ENCODE measurements at regions not wholly inside any gene's neighbourhood (a gene's known extent, or its start where the extent isn't known, plus 50 kb on each side); places are given as distances from the start of the nearest gene placed in this dataset.
A peak's percentile ranks its signal among the peaks of the same experiment; 100 is the strongest.
"Not testable (repeated sequence)": the region's sequence is repeated elsewhere in the genome, so short reads cannot be mapped to it uniquely, and the experiment has no call there.

DNA sequence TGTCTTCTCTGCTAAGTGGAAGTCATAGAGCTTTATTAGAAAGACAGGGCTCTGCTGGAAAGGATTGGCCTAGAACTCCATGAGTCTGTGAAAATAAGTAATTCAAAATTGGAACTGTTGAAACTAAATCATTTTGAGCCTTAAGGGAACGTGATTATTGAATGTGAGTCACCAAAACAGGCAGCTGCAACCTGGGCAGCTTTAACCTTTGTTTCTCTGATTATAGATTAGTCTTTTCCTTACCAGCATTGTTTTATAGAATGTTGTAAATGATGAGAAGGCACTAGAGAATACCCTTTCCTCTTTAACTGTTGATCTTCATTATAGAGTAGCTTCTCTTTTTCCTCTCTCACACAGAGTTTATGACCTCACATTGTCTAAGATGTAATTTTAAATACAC, 638.8 kb upstream of the SLITRK6 start:
- TF ChIP-seq JUND (IDR thresholded peaks at IDR 0.05; ENCODE audit: low read depth): no peak
- no peak for DNase-seq (ENCODE audit: low read depth in 1 of 2, low spot score in 1 of 2)
- in situ Hi-C loops (cut with HindIII; ENCODE audit: low pct_unique_long_range_greater_than_20kb, low sequenced_read_pairs): no loop called here

DNA sequence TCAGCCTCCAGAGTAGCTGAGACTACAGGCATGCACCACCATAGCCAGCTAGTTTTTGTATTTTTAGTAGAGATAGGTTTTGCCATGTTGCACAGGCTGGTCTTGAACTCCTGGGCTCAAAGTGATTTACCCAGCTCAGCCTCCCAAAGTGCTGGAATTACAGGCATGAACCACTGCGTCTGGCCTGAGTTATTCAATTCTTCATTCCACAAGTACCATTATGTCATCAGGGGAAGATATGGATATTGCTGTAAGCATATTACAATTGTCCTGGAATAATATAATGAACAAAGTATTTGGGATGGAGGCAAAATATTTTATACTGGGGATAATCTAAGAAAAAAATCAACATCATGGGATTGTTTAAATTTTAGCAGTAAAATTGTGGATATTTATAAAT, 646.0 kb upstream of the SLITRK6 start:
- no peak for DNase-seq (ENCODE audit: low read depth in 1 of 2, low spot score in 1 of 2)
- in situ Hi-C loops (cut with HindIII; ENCODE audit: low pct_unique_long_range_greater_than_20kb, low sequenced_read_pairs): no loop called here
- no peak for TF ChIP-seq JUND (IDR thresholded peaks at IDR 0.05; ENCODE audit: low read depth)

DNA sequence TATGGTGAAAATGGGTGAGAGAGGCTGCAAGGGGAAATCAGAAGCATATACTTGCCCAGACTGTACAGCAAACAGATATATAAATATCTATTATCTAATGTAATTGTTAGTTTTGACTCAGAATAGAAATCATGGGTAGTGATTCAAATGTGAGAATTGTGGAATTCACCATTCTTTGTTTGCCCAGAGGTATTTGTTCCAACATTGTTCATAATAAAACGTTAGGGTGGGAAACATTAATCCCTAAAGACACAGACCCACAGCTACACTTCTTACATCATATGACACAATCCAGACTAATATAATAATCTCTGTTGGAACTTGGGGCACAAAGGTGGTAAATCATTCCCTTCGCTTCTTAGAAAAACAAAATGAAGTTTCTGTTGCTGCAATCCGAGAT, 646.5 kb upstream of the SLITRK6 start:
- in situ Hi-C loops (cut with HindIII; ENCODE audit: low pct_unique_long_range_greater_than_20kb, low sequenced_read_pairs): no loop called here
- TF ChIP-seq JUND (IDR thresholded peaks at IDR 0.05; ENCODE audit: low read depth): no peak

DNA sequence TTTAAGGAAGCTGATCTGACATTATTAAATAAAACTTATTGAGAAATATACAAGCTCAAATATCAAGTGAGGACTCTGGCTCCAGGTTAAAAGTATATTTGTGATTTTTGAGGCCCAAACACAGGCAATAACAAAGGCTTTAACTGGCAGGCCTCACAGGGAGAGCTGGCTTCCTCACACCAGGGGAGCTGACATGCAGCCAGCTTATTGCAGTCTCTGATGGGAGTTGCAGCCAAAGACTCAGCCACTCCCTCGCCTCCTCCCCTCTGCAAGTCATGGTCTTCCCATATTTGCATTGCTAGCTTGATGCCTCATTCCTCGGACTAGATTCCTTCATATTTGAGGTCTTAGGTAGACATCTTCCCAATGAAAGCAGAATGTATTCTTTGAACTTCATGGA, 647.1 kb upstream of the SLITRK6 start:
- in situ Hi-C loops (cut with HindIII; ENCODE audit: low pct_unique_long_range_greater_than_20kb, low sequenced_read_pairs): no loop called here
- no peak for DNase-seq (ENCODE audit: low read depth in 1 of 2, low spot score in 1 of 2)
- TF ChIP-seq JUND (IDR thresholded peaks at IDR 0.05; ENCODE audit: low read depth): no peak

More for the DNA sequence above, 646.5 kb upstream of the SLITRK6 start:
- DNase-seq (ENCODE audit: low read depth in 1 of 2, low spot score in 1 of 2): no peak

DNA sequence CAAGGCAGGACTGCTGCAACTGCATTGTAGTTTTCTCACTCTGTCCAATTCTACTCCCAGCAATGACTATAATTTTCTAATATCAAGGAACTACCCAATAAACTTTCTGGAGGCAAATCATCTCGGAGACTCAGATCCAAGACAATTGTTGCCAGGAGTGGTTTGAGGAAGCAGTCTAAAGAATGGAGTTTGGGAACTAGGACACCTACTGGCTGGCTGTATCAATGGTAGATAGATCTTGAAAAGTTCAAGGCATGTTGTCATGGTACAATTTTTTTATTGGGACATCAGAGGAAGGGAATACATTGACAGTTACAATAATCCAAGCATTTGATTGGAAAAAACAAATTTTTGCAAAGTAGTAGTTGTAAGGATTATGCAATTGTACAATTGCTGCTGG, 648.3 kb upstream of the SLITRK6 start:
- TF ChIP-seq JUND (IDR thresholded peaks at IDR 0.05; ENCODE audit: low read depth): no peak
- DNase-seq (ENCODE audit: low read depth in 1 of 2, low spot score in 1 of 2): no peak
- in situ Hi-C loops (cut with HindIII; ENCODE audit: low pct_unique_long_range_greater_than_20kb, low sequenced_read_pairs): no loop called here

DNA sequence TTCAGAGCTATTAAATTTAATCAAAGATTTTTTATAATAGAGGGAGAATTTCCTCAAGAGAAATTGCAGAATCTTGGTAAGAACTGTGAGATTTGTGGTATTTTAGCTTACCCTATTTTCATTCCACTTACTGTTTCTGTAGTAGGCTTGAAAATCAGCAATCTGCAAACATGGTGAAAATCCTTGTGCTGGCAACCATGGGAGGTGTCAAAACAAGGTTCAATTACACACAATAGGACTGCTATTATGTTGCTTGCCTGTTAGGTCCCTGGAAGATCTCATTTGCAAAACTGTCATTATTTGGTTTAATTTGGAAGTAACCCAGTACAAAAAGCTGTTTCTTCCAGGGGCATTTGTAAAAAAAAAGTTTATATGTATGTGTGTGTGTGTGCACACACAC, 662.8 kb upstream of the SLITRK6 start:
- TF ChIP-seq JUND (IDR thresholded peaks at IDR 0.05; ENCODE audit: low read depth): no peak
- in situ Hi-C loops (cut with HindIII; ENCODE audit: low pct_unique_long_range_greater_than_20kb, low sequenced_read_pairs): no loop called here

DNA sequence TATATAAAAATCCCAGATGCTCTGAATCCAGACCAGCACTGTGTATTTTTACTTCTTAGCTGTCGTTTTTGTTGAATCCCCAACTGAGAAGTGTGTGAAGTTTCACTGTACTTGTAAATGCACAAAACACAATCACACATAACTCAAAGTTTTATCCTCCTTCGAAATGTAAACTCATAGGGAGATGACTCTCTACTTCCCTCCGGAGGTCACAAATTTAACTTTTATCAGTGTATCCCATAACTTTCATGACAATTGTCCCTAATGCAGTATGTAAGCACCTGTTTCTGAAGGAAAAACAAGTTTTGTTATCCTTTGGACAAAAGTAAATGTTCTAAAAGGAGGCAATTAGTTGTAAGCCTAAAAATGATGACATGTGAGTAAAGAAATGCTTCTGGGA, 665.0 kb upstream of the SLITRK6 start:
- no peak for TF ChIP-seq JUND (IDR thresholded peaks at IDR 0.05; ENCODE audit: low read depth)
- in situ Hi-C loops (cut with HindIII; ENCODE audit: low pct_unique_long_range_greater_than_20kb, low sequenced_read_pairs): no loop called here
- peak in 1 of 2 experiments; percentile 19 for DNase-seq (ENCODE audit: low read depth in 1 of 2, low spot score in 1 of 2)

More for the DNA sequence above, 662.8 kb upstream of the SLITRK6 start:
- DNase-seq (ENCODE audit: low read depth in 1 of 2, low spot score in 1 of 2): no peak

DNA sequence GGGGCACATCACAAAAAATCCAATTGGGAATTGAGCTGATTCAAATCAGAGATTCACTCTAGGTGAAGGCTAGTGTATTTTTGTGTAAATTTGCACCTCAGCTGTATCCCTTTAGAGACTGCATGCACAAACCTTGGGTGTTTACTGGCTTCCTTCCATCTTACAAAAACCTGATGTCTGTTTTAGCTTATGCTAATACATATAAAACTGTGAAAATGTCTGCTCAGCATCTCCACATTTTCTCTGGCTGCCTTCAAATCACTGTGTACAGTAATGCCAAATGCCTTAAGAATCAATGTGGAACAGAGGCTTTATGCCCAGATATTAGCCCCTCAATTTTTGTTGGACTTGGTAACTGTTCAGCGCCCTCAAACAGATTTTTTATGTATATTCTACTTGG, 675.8 kb upstream of the SLITRK6 start:
- TF ChIP-seq JUND (IDR thresholded peaks at IDR 0.05; ENCODE audit: low read depth): no peak
- in situ Hi-C loops (cut with HindIII; ENCODE audit: low pct_unique_long_range_greater_than_20kb, low sequenced_read_pairs): no loop called here
- no peak for DNase-seq (ENCODE audit: low read depth in 1 of 2, low spot score in 1 of 2)

DNA sequence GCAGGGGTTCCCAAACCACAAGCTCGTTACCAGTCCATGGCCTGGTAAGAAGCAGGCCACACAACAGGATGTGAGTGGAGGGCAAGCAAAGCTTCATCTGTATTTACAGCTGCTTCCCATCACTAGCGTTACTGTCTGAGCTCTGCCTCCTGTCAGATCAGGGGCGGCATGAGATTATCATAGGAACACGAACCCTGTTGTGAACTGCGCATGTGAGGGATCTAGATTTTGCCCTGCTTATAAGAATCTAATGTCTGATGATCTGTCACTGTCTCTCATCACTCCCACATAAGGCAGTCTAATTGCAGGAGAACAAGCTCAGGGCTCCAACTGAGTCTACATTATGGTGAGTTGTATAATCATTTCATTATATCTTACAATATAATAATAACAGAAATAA, 677.4 kb upstream of the SLITRK6 start:
- no peak for TF ChIP-seq JUND (IDR thresholded peaks at IDR 0.05; ENCODE audit: low read depth)
- in situ Hi-C loops (cut with HindIII; ENCODE audit: low pct_unique_long_range_greater_than_20kb, low sequenced_read_pairs): no loop called here
- DNase-seq (ENCODE audit: low read depth in 1 of 2, low spot score in 1 of 2): no peak

DNA sequence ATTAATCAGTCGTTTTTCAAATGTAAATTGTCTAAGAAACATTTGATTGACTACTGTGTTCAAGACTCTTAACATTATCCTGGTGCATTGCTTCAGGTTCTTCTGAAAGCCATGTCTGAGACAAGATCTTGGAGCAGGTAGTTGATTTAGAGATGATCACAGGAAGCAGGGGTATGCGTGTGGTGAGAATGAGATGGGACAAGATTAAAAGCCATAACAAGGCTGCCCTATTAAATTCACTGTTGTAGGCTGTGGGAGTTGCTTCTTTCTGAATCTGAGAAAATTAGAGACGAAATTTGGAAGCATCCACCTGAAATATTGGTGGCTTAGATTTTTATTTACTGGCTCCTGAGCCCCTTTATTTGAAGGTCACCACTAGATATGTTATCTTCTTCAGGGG, 687.4 kb upstream of the SLITRK6 start:
- in situ Hi-C loops (cut with HindIII; ENCODE audit: low pct_unique_long_range_greater_than_20kb, low sequenced_read_pairs): no loop called here
- no peak for TF ChIP-seq JUND (IDR thresholded peaks at IDR 0.05; ENCODE audit: low read depth)
- no peak for DNase-seq (ENCODE audit: low read depth in 1 of 2, low spot score in 1 of 2)

DNA sequence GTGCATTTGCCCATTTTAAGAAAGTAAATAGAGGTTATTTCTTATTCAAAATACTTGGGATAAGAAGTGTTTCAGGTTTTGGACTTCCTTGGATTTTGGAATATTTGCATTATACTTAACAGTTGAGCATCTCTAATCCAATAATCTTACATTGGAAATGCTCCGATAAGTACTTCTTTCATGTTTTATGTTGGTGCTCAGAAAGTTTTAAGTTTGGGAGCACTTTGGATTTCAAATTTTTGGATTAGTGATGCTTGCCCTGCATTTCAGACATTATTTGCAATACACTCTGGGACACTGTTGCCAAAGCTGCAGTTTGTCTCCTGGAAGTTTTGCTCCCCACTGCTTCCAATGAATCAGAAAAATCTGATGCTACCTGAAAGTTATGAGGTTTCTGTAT, 691.9 kb upstream of the SLITRK6 start:
- TF ChIP-seq JUND (IDR thresholded peaks at IDR 0.05; ENCODE audit: low read depth): no peak
- no peak for DNase-seq (ENCODE audit: low read depth in 1 of 2, low spot score in 1 of 2)
- in situ Hi-C loops (cut with HindIII; ENCODE audit: low pct_unique_long_range_greater_than_20kb, low sequenced_read_pairs): no loop called here

DNA sequence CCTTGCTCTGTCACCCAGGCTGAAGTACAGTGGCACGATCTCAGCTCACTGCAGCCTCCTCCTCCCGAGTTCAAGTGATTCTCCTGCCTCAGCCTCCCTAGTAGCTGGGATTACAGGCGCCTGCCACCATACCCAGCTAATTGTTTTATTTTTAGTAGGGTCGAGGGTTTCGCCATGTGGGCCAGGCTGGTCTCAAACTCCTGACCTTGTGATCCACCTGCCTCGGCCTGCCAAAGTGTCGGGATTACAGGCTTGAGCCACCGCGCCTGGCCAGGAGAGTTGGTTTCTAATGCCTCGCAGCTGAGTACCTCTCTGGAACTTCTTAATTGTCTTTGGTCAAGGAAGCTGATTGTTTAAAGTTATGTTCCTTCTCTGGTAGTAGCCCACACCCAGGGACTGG, 702.7 kb upstream of the SLITRK6 start:
- in situ Hi-C loops (cut with HindIII; ENCODE audit: low pct_unique_long_range_greater_than_20kb, low sequenced_read_pairs); DNase-seq (ENCODE audit: low read depth in 1 of 2, low spot score in 1 of 2): not testable (repeated sequence)

DNA sequence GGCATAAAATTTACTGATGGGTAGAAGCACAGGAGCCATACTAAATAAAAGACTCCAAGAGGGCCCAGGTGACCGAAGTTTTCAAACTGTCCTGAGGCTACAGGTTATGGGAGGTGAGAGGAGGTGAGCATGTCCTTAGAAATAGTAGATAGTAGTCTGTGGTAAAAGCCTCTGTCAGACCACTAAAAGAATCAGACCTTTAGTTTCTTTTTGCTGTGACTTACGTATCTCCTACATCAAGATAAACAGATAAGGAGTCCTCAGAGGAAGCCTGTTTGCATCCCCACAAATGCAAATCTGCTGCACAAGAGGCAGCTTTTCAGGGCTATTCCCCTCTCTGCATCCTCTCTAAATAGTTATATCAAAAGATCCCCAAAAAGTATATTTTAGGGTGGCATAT, 711.6 kb upstream of the SLITRK6 start:
- no peak for DNase-seq (ENCODE audit: low read depth in 1 of 2, low spot score in 1 of 2)
- in situ Hi-C loops (cut with HindIII; ENCODE audit: low pct_unique_long_range_greater_than_20kb, low sequenced_read_pairs): no loop called here
- TF ChIP-seq JUND (IDR thresholded peaks at IDR 0.05; ENCODE audit: low read depth): no peak

DNA sequence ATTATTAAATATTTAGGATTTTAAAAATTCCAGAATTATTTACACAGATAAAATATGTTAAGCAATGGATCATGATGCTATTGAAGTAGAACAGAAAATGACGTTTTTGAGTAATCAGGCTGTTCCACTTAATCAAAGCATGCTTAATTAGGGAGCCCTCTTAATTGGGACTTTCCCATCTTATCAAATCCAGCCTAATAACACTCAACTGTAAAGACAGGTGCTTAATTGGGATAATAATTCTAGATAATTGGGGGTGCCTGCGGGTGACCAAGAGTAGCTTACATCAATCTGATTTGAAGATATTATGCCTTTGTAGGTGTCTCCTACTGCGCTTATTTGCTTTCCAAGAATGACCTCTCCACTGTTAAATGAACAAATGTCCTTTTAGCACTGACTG, 742.2 kb upstream of the SLITRK6 start:
- TF ChIP-seq JUND (IDR thresholded peaks at IDR 0.05; ENCODE audit: low read depth): no peak
- in situ Hi-C loops (cut with HindIII; ENCODE audit: low pct_unique_long_range_greater_than_20kb, low sequenced_read_pairs): no loop called here
- no peak for DNase-seq (ENCODE audit: low read depth in 1 of 2, low spot score in 1 of 2)

DNA sequence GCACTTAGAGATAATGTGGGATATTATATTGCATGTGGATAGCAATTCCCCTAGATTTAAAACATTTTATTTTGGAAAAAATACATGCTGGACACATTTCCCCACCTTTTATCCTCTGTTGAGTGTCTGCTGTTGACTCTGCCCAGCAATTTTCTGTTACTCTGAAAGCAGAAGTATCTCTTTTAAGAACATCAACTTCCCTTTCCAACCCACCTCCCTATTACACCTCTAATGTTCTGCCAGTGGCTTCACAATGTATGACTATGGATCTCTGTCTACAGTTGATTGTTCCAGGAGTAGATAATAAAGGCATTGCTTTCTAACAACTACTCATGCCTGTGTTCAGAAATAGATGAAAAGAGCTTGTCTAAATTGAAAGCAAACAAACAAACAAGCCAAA, 754.8 kb upstream of the SLITRK6 start:
- TF ChIP-seq JUND (IDR thresholded peaks at IDR 0.05; ENCODE audit: low read depth): no peak
- no peak for DNase-seq (ENCODE audit: low read depth in 1 of 2, low spot score in 1 of 2)
- in situ Hi-C loops (cut with HindIII; ENCODE audit: low pct_unique_long_range_greater_than_20kb, low sequenced_read_pairs): no loop called here

Measured in T47D (cell line).